GM21723 (cell line): ENCODE measurements at regions not wholly inside any gene's neighbourhood (a gene's known extent, or its start where the extent isn't known, plus 50 kb on each side); places are given as distances from the start of the nearest gene placed in this dataset.
"Not testable (repeated sequence)": the region's sequence is repeated elsewhere in the genome, so short reads cannot be mapped to it uniquely, and the experiment has no call there.

Experiments
- ATAC-seq: cut with Tn5 transposase; IDR thresholded peaks from one replicate; pipeline ENCODE4 v1.9.1; 2021; ENCODE audit warnings: mild to moderate bottlenecking, moderate library complexity; ENCODE audit not compliant: unreplicated experiment

DNA sequence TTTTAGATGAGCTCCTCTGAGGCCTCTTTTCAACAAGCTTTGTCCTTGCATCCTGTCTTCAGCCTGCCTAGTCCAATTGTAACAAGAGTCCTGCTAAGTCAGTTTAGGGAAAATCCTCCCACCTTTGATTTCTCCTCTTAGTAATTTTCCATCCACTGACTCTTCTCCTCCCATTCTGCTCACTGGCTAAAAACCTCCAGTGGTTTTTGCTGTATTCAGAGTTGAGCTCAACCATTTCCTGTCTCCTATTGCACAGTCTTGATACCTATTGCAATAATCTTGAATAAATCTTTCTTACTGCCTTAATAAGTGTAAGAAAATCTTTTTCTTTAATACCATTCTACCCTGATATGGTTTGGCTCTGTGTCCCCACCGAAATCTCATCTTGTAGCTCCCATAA is 117.8 kb upstream of the ENPP6 start:
- ATAC-seq, result no peak

DNA sequence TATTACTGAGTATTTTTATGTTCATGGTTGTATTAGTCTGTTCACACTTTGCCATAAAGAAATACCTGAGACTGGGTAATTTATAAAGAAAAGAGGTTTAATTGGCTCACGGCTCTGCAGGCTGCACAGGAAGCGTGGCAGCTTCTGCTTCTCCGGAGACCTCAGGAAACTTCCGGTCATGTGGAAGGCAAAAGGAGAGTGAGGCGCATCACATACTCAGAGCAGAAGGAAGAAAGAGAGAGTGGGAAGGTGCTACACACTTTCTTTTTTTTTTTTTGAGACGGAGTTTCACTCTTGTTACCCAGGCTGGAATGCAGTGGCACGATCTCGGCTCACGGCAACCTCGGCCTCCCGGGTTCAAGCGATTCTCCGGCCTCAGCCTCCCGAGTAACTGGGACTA is 115.8 kb upstream of the ENPP6 start:
- ATAC-seq, result not testable (repeated sequence)

DNA sequence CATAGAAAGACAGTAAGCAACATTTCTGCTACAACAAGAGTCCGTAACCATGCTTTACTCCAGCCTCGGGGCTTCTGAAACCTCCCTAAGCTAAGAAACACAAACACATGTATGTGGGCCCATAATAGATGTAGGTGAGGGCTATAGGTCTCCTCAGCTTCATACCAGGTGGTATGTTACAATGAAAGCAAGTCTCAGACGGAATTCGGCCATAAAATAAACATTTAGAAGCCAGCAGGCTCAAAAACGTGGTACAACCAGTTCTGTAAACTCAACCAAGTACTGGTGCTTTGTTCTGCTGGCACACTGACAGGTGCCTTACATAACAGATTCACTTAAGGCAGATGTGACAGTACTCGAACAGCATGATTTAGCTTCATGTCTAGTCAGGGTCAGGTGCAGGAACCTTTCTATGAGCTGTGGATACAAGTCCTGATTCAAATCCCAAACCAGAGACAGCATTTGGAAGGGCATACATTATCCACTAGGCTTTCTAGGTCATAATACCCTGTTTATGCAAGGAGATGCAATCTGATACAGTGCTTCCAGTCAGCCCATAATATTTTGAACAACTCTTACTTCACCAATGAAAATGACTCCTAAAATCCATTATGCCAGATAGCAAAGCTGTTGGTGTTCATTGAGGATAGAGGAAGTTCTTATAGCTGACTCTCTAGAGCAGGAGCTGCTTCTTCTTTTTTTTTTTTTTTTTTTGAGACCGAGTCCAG is 113.8 kb upstream of the ENPP6 start:
- ATAC-seq, result no peak

DNA sequence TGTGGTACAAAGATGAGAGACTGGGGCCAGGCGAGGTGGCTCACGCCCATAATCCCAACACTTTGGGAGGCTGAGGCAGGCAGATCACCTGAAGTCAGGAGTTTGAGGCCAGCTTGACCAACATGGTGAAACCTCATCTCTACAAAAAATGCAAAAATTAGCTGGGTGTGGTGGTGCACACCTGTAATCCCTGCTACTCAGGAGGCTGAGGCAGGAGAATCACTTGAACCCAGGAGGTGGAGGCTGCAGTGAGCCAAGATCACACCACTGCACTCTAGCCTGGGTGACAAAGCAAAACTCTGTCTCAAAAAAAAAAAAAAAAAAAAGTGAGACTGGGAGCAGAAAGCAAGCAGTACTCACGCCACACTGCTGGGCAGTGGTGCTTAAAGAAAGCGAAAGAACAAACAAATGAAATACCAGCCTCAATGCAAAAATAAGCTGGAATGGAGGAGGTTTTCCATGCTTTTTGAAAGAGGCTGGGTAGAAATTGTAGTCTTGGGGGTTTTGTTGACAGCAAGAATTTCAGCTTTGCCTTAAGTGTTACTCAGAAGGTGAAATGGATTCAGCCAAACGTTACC is 112.9 kb upstream of the ENPP6 start:
- ATAC-seq, result not testable (repeated sequence)

DNA sequence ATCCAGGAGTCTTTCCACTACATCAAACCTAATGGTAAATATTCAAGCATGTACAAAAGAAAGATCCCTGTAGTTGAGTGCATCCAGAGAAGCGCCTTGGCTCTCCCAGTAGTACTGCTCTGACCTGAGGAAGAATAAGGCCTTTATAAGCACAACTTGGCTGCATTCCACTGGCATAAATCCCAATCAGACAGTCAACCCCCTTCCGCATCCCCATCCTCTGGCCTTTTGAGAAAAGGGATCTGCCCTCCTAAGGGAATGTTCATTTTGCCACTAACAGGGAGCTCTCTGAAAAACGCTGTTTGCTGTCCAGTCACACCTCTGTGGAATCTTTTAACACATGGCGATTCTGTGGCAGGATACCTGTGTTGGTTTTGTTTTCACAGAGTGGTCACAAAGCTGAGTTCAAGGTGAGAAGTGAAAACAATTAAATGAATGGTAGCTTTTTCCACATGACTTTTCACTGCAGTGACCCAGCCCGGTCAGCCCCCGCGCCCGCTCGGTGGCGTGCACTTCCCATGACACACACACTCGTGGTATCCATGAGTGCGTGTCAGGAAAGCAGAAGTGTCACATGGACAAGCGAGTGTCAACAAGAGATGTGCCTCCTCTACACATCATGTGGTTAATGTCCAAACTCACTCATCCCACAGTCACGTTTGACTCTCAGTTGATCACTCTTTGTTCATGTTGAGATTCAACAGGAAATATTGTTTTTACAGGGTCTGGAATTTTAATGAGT is 112.2 kb upstream of the ENPP6 start:
- ATAC-seq, result peak; percentile 70

DNA sequence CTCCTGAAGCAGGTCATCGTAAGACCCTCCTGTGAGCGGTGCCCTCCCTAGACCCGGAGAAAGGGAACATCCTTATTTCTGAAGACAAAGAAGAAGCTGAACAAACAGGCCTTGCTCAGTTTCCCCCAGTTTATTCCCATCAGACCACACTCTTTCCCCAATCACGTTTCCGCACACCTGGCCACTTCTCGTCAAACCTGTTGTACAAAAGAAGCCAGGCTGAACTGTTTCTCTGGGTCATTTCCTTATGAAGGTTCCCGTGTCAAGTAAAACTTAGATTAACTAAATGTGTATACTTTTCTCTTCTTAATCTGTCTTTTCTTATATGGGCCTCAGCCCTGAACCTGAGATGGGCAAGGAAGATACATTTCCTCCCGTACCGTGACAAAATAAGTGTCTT is 111.6 kb upstream of the ENPP6 start:
- ATAC-seq, result no peak

DNA sequence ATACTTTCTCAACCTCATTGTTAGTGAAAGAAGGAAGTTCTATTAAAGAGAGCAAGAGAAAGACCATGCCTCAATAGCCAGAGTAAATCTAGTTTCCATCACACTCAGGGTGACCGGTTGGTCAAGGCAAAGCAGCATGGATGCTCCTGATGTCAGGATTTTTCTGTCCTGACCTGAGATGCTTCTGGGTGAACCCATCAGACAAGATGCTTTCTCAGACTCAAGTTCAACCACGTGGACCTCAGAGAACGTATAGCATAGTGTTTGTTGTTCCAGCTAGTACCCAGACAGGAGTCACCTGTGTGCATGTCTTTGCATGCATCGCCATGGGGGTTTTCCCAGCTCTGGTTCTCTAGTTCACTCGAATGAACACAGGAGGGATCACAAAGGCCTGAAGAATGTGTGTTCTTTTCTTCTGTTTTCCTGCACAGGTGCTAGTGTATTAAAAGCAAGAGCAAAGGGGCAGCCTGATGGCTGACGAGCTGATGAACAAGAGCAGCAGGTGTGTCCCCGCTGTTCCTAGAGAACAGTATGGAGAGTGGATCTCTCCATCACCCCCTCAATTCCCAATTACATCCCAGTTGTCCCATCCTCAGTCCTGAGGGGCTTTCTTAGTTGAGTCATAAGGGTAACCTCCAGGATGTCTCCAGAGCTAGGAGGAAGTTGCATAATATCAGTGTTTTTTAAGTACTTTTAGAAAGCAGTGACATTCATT is 110.5 kb upstream of the ENPP6 start:
- ATAC-seq, result peak; percentile 82

DNA sequence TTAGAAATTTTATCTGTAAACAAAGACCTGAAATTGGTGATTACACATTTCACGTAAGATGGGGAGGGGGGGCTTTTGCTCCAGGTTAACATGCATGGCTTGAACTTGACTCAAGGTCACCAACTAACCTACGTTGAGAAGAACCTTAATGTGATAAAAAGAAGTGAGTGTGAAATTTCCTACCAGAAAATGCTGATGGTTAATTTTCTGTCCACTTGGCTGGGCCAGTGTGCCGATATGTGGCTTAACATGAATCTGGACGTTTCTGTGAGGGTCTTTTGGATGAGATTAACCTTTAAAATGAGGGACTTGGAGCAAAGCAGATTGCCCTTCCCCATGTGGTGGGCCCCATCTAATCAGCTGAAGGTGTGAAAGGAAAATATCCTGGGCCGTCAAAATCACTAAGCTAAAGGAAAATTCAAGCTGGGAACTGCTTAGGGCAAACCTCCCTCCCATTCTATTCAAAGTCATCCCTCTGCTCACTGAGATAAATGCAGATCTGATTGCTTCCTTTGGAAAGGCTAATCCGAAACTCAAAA is 107.3 kb upstream of the ENPP6 start:
- ATAC-seq, result no peak

DNA sequence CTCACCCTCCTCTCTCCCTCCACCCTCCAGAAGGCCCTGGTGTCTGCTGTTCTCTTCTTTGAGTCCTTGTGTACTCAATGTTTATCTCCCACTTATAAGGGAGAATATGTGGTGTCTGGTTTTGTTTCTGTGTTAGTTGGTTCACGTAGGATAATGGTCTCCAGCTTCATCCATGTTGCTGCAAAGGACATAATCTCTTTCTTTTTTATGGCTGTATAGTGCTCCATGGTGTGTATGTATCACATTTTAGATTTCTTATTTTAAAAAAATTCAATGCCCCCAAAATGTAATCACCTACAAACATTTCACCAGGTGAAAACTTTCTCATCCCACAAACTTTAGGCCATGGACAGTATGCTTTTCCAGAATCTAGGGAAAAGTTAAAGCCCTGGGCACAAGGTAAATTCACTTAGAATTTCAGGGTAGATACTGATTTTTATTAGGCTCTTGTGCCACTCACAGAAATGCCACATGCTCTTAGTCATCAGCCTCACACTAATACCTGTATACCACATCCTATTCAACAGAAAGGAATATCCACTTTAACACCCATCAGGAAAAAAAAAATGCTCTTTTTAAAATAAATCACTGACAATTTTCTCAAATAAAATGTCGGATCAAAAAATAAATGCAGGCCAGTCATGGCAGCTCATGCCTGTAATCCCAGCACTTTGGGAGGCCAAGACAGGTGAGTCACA is 104.8 kb upstream of the ENPP6 start:
- no peak for ATAC-seq

DNA sequence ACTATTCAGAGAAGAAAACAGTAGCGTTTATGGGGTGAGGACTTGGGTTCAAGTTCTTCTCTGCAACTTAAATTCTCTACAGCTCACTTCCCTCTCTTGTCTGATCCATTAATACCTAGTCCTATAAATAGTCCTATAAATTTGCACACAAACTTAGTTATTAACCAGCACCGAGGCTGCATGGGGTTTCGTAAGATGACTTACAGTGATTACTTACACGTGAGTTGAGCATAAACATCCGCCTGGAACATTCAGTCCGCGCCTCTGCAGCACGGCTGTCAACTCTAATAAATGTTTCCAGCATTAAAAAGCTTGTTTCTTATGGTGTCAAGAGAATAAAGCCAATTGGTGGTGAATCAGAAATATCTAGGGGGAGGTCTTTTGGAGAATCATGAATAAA is 103.0 kb upstream of the ENPP6 start:
- ATAC-seq, result no peak

DNA sequence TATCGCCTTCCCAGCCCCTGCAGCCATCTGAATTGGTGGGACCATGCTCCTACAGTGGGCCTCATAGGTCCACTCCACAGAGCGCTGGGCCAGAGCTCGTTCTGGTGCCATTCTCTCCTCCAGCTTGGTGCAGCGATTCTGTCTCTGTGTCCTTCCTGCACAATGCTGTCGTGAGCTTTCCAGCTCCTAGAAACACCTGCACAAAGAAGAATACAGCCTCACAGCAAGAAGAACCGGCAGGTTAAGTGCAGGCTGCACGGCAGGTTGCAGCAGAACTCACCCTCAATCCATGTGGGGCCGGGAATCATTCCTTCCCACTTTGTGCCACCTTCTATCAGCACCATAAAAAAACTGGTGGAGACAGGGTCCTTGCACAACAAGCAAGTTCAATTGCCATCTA is 101.2 kb upstream of the ENPP6 start:
- no peak for ATAC-seq

DNA sequence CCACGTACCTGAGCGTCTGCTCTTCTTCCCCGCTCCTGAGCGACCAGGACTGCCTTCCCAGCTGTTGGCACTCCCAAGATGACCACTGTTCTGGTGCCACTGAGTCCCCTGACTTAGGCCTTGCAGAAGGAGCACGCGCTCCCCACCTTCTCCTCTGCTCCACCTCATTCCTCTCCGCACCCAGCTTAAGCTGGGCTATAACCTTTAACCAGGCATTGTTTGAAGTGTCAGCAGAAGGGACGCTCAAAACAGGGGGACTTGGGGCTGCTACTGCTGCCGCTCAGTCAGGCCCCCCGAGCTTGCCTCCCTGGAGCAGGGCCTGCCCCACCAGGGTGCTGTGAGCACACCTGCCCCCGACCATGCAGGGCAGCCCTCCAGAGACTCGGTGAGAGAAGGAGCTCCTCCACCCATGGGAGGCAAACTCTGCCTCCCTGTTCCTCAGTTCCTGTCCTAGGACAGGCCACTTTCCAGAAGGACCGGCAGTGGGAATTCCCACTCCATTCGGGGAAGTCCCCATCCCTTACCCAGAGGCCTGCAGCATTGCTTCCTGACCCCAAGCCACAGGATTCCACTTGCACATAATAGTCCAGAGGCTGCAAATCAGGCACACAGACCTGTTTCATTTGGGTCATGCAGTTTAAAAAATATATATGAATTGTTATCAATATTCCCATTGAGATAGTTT is 99.7 kb upstream of the ENPP6 start:
- no peak for ATAC-seq

DNA sequence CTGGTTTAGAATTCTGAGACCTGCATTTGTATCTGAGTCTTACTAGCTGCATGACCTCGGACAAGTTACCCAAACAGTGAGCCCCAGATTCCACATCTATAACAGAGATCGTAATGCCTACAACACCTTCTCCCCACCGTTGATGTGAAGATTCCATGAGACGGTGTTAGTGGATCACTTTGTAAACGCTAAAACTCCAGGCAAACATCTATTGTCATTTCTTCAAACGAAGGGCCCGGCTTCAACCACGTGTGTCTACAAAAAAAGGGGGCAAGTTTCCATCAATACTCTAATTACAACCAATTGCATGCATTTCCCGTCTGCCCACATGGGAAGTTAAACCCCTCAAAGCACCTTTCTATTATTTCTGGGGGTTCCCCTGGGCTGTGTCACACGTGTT is 99.1 kb upstream of the ENPP6 start:
- ATAC-seq, result no peak

DNA sequence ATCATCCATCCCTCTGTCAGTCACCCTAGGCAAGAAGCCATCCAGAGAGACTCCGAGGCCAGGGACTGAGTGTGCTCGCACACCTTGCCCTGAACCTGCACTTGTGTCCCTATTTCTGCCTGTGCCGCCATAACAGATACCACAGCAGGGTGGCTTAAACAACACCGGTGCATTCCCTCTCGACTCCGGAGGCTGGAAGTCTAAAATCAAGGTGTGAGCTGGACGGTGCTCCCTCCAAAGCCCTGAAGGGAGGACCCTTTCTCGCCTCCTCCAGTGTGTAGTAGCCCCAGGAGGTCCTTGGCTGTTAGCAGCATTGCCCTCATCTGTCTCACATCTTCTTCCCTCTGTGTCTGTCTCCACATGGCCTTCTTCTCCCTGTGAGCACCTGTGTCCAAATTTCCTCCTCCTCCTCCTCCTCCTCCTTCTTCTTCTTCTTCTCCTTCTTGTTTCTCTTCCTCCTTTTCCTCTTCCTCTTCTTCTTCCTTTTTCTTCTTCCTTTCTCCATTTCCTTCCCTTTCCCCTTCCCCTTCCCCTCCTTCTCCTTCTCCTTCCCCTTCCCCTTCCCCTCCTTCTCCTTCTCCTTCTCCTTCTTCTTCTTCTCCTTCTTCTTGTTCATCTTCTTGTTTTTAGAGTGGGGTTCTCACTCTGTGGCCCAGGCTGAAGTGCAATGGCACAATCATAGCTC is 98.1 kb upstream of the ENPP6 start:
- ATAC-seq, result no peak

DNA sequence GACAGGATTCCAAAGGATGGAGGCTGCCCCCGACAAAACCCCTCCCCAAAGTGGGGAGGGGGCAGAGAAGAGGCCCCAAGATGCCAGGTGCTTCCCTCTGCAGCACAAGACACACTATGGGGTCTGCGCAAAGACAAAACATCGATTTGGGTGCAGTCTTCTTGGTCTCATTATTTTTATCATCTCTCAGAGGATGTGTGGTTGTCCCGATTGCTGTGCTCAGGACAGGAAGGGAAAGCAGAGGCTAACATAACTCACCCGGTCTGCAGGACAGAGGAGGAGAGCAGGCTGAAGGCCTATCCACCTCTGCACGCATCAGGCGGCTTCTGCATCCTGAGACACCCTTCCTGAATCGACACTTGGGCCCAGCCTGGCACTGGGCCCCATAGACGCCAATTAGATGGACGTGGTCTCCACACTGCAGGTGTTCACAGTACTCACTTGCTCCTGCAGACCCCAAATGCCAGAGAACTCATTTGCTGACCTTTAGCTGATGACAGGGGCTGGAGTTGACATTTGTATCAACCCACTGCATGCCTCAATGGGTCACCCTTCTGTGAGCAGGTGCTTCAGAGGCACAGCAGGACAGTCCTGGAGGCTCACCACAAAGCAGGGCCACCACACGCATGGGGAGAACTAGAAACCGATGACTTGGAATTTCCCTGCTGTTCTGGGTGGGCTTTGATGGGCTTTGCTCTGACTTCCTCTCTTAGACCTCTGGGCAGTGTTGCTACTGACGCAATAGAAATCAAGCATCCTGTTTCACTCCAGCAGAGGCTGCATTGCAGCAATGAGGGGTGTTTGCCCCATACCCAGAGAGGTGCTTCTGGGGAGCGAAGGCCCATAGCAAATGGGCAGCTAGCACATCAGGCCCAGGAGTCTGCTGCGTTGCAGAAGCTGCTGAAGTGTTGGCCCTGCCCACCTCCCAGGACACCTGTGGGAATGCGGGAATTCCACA is 96.3 kb upstream of the ENPP6 start:
- peak; percentile 63 for ATAC-seq

DNA sequence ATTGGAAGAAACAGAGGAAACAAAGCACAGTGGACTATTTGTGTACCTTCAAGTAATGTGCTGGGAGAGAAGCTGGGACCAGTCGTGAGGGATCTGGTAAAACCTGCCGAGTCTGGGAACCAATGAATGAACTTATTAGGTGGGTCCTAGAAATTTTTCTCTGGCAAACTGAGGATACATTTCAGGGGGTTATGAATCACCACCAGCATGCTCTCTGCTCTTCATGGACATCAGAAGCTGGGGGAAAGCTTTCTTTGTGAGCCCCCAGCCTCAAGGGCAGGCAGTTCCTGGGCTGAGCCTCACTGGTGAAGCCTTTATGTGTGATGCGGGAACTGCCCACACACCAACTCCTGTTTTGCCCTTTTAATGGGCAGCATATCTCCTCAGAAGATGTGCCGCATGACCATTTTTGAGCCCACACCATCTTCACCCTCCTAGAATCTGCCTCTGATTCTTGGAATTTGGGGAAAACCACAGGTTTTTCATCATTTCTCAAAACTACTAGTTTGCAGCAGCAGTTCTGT is 95.4 kb upstream of the ENPP6 start:
- ATAC-seq, result no peak

DNA sequence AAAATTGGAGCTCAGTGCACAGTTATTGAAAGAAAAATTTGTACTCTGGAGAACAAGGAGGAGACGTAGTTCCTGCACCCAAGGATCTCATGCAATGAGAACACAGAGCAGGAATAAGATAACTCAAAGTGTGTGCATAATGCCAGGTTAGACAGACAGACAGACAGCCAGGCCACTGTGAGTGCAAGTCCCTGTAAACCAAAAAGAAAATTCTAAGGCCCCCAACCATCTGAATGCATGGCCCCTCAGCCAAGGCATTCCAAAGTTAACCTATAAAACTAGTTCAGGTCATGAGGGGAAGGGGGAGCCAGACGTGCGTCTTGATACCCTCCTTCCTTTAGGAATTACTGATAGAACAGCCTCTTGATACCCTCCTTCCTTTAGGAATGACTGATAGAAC is 94.5 kb upstream of the ENPP6 start:
- no peak for ATAC-seq
